Chondrocyte (in vitro differentiated cells): ENCODE measurements at regions not wholly inside any gene's neighbourhood (a gene's known extent, or its start where the extent isn't known, plus 50 kb on each side); places are given as distances from the start of the nearest gene placed in this dataset.
"Not testable (repeated sequence)": the region's sequence is repeated elsewhere in the genome, so short reads cannot be mapped to it uniquely, and the experiment has no call there.

Source experiments
- DNase-seq: peaks from one replicate; pipeline ENCODE4 v3.0.0; 2021; ENCODE audit warnings: mixed read lengths, low spot score
- H3K27ac Mint-ChIP-seq: one replicate; pipeline ENCODE4 v1.8.0; 2021; ENCODE audit warnings: mild to moderate bottlenecking, moderate library complexity, mixed read lengths; ENCODE audit not compliant: unreplicated experiment
- H3K27me3 Mint-ChIP-seq: 2 replicates; pipeline ENCODE4 v1.8.0; 2021; ENCODE audit warnings: low read depth, mixed read lengths
- H3K36me3 Mint-ChIP-seq: 2 replicates; pipeline ENCODE4 v1.8.0; 2021; ENCODE audit warnings: low read depth, mixed read lengths
- H3K4me1 Mint-ChIP-seq: 2 replicates; pipeline ENCODE4 v1.8.0; 2021; ENCODE audit warnings: low read depth, mild to moderate bottlenecking, mixed read lengths
- H3K4me3 Mint-ChIP-seq: one replicate; pipeline ENCODE4 v1.8.0; 2021; ENCODE audit warnings: mild to moderate bottlenecking, moderate library complexity, mixed read lengths; ENCODE audit not compliant: unreplicated experiment
- H3K9me3 Mint-ChIP-seq: 2 replicates; pipeline ENCODE4 v1.8.0; 2021; ENCODE audit warnings: low read depth, mixed read lengths
- TF ChIP-seq, protein P1 (sequence below): fragments of 200-600 bp; sonication (generic); IDR thresholded peaks from 2 replicates; pipeline ENCODE4 v1.5.0; 2021; ENCODE audit warnings: antibody characterized with exemption, mild to moderate bottlenecking, moderate library complexity

DNA sequence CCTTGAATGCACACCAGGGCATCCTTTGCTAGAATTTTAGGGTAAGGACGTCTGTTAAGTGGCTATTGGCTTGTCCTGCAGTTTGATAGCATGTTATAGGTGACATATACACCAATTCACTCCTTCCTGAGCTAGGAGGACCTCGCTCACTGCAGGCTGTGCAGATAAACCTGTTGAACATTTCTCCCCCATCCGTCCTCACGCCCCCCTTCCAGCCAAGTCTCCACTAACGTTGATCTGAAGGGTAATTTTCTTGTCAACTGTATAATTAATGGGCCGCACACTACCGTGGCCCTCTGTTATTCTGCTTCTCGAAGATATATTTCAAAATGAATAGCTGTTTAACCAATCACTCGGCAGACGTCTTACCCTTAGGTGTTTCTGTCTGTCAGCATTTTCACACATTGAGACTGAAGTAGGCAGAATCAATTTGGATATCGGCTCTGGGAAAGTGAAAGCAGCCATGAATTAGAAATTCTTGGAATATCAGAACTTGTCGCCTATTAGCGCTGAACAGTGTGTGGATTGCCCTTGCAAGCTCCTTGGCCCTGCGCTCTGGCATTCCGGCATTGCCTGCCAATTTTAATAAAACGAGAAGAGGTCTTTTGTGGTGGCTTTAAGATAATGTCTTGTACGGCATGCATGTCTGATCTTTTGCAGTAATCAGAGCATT is 905.3 kb downstream of the TYW1 start:
- DNase-seq: no peak
- peaks cover 5% of the 10 kb centered on the region for H3K9me3 Mint-ChIP-seq
- no peak overlapping the region for H3K4me3 Mint-ChIP-seq
- peaks cover 9% of the 10 kb centered on the region for H3K27me3 Mint-ChIP-seq
- no peak overlapping the region for H3K27ac Mint-ChIP-seq
- H3K36me3 Mint-ChIP-seq: no peaks in the 10 kb centered on the region
- no peaks in the 10 kb centered on the region for H3K4me1 Mint-ChIP-seq
- TF ChIP-seq, protein P1, sequence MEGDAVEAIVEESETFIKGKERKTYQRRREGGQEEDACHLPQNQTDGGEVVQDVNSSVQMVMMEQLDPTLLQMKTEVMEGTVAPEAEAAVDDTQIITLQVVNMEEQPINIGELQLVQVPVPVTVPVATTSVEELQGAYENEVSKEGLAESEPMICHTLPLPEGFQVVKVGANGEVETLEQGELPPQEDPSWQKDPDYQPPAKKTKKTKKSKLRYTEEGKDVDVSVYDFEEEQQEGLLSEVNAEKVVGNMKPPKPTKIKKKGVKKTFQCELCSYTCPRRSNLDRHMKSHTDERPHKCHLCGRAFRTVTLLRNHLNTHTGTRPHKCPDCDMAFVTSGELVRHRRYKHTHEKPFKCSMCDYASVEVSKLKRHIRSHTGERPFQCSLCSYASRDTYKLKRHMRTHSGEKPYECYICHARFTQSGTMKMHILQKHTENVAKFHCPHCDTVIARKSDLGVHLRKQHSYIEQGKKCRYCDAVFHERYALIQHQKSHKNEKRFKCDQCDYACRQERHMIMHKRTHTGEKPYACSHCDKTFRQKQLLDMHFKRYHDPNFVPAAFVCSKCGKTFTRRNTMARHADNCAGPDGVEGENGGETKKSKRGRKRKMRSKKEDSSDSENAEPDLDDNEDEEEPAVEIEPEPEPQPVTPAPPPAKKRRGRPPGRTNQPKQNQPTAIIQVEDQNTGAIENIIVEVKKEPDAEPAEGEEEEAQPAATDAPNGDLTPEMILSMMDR: no peak

DNA sequence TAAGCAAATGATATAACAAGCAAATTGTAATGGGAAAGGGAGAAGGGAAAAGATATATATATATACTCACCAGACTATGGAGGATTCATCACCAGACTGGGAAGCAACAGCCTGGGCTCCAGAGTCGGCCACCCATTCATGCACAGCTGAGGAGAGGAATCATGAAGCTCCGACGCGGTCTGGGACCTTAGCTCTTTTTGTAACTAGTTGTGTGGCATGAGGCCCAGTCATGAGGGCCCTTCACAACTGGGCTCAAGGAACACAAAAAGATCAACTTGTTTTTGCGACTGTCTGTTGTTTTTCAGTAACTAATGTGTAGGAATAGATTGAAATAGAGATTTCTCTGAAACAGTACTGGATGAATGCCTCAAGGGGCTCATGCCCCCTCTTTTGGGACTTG is 911.2 kb downstream of the TYW1 start:
- no peak overlapping the region for H3K27ac Mint-ChIP-seq
- DNase-seq: no peak

DNA sequence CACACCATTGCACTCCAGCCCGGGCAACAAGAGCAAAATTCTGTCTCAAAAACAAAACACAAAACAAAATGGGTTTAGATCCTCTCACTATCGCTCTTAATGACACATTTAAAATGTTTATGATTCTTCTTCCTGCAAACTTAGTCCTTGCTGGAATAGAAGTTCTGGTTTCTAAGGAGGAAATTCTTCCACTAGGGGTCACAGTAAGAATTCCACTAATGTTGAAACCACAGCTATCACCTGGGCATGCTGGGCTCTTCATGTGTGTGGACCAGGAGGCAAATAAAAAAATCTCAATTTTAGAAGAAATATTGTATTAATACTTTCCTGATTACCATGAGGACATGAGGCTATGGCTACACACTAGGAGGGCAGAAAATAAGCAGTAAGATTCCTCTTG is 915.8 kb downstream of the TYW1 start:
- no peaks in the 10 kb centered on the region for H3K9me3 Mint-ChIP-seq
- DNase-seq: no peak
- H3K27me3 Mint-ChIP-seq: peaks cover 2% of the 10 kb centered on the region
- TF ChIP-seq, protein P1: peak; percentile 43
- no peaks in the 10 kb centered on the region for H3K36me3 Mint-ChIP-seq
- H3K4me1 Mint-ChIP-seq: no peaks in the 10 kb centered on the region
- H3K27ac Mint-ChIP-seq: no peak overlapping the region
- H3K4me3 Mint-ChIP-seq: no peak overlapping the region

More for the DNA sequence above, 911.2 kb downstream of the TYW1 start:
- H3K36me3 Mint-ChIP-seq: no peaks in the 10 kb centered on the region
- no peaks in the 10 kb centered on the region for H3K4me1 Mint-ChIP-seq
- peaks cover 3% of the 10 kb centered on the region for H3K27me3 Mint-ChIP-seq
- TF ChIP-seq, protein P1: no peak
- no peaks in the 10 kb centered on the region for H3K9me3 Mint-ChIP-seq
- H3K4me3 Mint-ChIP-seq: no peak overlapping the region

DNA sequence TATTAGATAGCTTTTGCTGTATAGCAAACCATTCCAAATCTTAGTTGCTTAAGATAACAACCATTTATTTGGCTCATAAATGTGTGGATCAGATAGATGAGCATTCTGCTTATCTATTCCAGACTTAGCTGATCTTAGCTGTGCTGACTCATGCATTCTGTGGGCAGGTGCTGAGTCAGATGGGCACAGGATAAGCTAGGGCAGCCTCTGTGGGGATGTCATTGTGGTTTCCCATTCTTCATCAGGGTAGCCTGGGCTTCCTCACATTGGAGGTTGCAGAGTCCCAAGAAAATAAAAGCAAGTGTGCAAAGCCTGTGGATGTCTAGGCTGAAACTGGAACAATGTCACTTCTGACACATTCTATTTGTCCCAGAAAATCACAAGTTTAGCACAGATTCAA is 917.0 kb downstream of the TYW1 start:
- no peaks in the 10 kb centered on the region for H3K36me3 Mint-ChIP-seq
- H3K27me3 Mint-ChIP-seq: peaks cover 2% of the 10 kb centered on the region
- no peaks in the 10 kb centered on the region for H3K4me1 Mint-ChIP-seq
- no peak overlapping the region for H3K4me3 Mint-ChIP-seq
- no peak overlapping the region for H3K27ac Mint-ChIP-seq
- peaks cover 6% of the 10 kb centered on the region for H3K9me3 Mint-ChIP-seq
- no peak for DNase-seq
- TF ChIP-seq, protein P1: no peak

DNA sequence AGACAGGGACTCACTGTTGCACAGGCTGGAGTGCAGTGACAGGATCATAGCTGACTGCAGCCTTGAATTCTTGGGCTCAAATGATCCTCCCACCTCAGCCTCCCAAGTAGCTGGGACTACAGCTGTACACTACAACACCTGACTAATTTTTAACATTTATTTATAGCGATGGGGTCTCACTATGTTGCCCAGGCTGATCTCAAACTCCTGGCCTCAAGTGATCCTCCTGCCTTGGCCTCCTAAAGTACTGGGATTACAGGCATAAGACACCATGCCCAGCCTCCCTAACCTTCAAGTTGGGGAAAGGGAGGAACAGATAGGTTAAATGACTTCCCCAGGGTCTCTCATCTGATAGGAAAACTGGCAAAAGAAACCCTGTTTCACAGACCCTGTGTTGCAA is 919.5 kb downstream of the TYW1 start:
- H3K27me3 Mint-ChIP-seq, H3K27ac Mint-ChIP-seq, H3K9me3 Mint-ChIP-seq, H3K4me3 Mint-ChIP-seq, H3K4me1 Mint-ChIP-seq, H3K36me3 Mint-ChIP-seq, DNase-seq: not testable (repeated sequence)
